ENCODE measurements at regions not wholly inside any gene's neighbourhood (a gene's known extent, or its start where the extent isn't known, plus 50 kb on each side); places are given as distances from the start of the nearest gene placed in this dataset.

- H3K4me1 Mint-ChIP-seq = no peaks in the 10 kb centered on the region
- peaks cover 0 to 33% (median 14%) of the 10 kb centered on the region in 8 donors for H3K9me3 Mint-ChIP-seq
- H3K27me3 Mint-ChIP-seq = no peaks in the 10 kb centered on the region
- no peaks in the 10 kb centered on the region for H3K36me3 ChIP-seq (ENCODE audit: insufficient read depth, low read length)
- H3K27me3 ChIP-seq (ENCODE audit: insufficient read depth, low read length) = no peaks in the 10 kb centered on the region
- no peak overlapping the region for H3K27ac Mint-ChIP-seq
- intact Hi-C loops (cut with micrococcal nuclease) = no loop called here
- H3K4me1 ChIP-seq (ENCODE audit: insufficient read depth, low read length) = no peaks in the 10 kb centered on the region
- no peak for DNase-seq
- H3K4me3 ChIP-seq (ENCODE audit: low read length in 2 of 2) = no peak overlapping the region
- no peaks in the 10 kb centered on the region for H3K36me3 Mint-ChIP-seq
- no peak overlapping the region for H3K4me3 Mint-ChIP-seq
- peaks cover 0 to 3% of the 10 kb centered on the region in 2 donors for H3K9me3 ChIP-seq (ENCODE audit: control insufficient read depth in 1 of 2, low read length in 2 of 2)
- no peak overlapping the region for H3K27ac ChIP-seq (ENCODE audit: low read depth, low read length)
- ChIA-PET POLR2A (ENCODE audit: partially characterized antibody) (no interaction called here), CTCF (ENCODE audit: partially characterized antibody) (no interaction called here)
These were observed 890.0 kb upstream of the LRRTM1 start for GRCh38 chr2:81194581-81194980.

- no peak overlapping the region for H3K4me3 Mint-ChIP-seq
- no peak overlapping the region for H3K27ac Mint-ChIP-seq
- no peaks in the 10 kb centered on the region for H3K36me3 Mint-ChIP-seq
These were observed 889.6 kb upstream of the LRRTM1 start for GRCh38 chr2:81194176-81194575.

DNA sequence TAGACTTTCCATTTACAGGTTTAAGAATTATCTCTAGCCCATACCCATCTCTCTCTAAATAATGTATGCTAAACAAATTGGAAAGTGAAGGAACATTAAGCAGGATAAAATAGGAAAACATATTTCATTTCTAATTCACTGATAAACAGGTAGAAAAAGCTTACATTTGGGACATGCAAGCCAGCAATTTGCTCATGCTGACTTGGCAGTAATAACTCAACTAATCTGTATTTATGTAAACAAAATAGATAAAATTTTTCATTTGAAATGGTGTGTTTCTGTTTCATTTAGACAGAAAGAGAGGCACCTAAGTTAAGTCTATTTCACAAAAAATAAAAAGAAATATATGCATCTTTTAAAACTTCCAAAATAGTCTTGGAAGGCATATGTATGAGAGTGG lies 877.3 kb upstream of the LRRTM1 start:
- intact Hi-C loops (cut with micrococcal nuclease) = no loop called here
- Histone ChIP-seq H3K4me3 (ENCODE audit: low read length in 2 of 2) (no peak overlapping the region), H3K27me3 (ENCODE audit: insufficient read depth, low read length) (no peaks in the 10 kb centered on the region), H3K27ac (ENCODE audit: low read depth, low read length) (no peak overlapping the region), H3K36me3 (ENCODE audit: insufficient read depth, low read length) (no peaks in the 10 kb centered on the region), H3K9me3 (ENCODE audit: control insufficient read depth in 1 of 2, low read length in 2 of 2) (no peaks in the 10 kb centered on the region), H3K4me1 (ENCODE audit: insufficient read depth, low read length) (no peaks in the 10 kb centered on the region)
- no peak overlapping the region for H3K4me3 Mint-ChIP-seq
- H3K27ac Mint-ChIP-seq = no peak overlapping the region
- no peaks in the 10 kb centered on the region for H3K27me3 Mint-ChIP-seq
- H3K36me3 Mint-ChIP-seq = no peaks in the 10 kb centered on the region
- no peak for DNase-seq
- ChIA-PET CTCF (ENCODE audit: partially characterized antibody) (no interaction called here), POLR2A (ENCODE audit: partially characterized antibody) (no interaction called here)
- no peaks in the 10 kb centered on the region for H3K4me1 Mint-ChIP-seq
- H3K9me3 Mint-ChIP-seq = peaks cover 2 to 22% (median 7%) of the 10 kb centered on the region in 8 donors

More at GRCh38 chr2:81194176-81194575, 889.6 kb upstream of the LRRTM1 start:
- no peaks in the 10 kb centered on the region for H3K27me3 Mint-ChIP-seq
- no peaks in the 10 kb centered on the region for H3K4me1 Mint-ChIP-seq
- H3K4me3 ChIP-seq (ENCODE audit: low read length in 2 of 2) = no peak overlapping the region
- CTCF ChIA-PET (ENCODE audit: partially characterized antibody) = no interaction called here
- no peak overlapping the region for H3K27ac ChIP-seq (ENCODE audit: low read depth, low read length)
- POLR2A ChIA-PET (ENCODE audit: partially characterized antibody) = no interaction called here
- H3K9me3 ChIP-seq (ENCODE audit: control insufficient read depth in 1 of 2, low read length in 2 of 2) = peaks cover 0 to 3% of the 10 kb centered on the region in 2 donors
- intact Hi-C loops (cut with micrococcal nuclease) = no loop called here
- H3K9me3 Mint-ChIP-seq = peaks cover 0 to 33% (median 14%) of the 10 kb centered on the region in 8 donors
- H3K27me3 ChIP-seq (ENCODE audit: insufficient read depth, low read length) = no peaks in the 10 kb centered on the region
- no peak for DNase-seq
- no peaks in the 10 kb centered on the region for H3K36me3 ChIP-seq (ENCODE audit: insufficient read depth, low read length)
- no peaks in the 10 kb centered on the region for H3K4me1 ChIP-seq (ENCODE audit: insufficient read depth, low read length)

GRCh38 chr2:81171447-81171846 lies 866.9 kb upstream of the LRRTM1 start:
- H3K4me1 ChIP-seq (ENCODE audit: insufficient read depth, low read length) = no peaks in the 10 kb centered on the region
- Mint-ChIP-seq H3K27me3 (no peaks in the 10 kb centered on the region), H3K27ac (no peak overlapping the region), H3K36me3 (no peaks in the 10 kb centered on the region), H3K9me3 (peaks cover 0 to 22% (median 7%) of the 10 kb centered on the region in 8 donors), H3K4me3 (no peak overlapping the region), H3K4me1 (no peaks in the 10 kb centered on the region)
- no peak for DNase-seq
- no peaks in the 10 kb centered on the region for H3K27me3 ChIP-seq (ENCODE audit: insufficient read depth, low read length)
- intact Hi-C loops (cut with micrococcal nuclease) = no loop called here
- H3K4me3 ChIP-seq (ENCODE audit: low read length in 2 of 2) = no peak overlapping the region
- ChIA-PET POLR2A (ENCODE audit: partially characterized antibody) (no interaction called here), CTCF (ENCODE audit: partially characterized antibody) (no interaction called here)
- peaks cover 0 to 7% of the 10 kb centered on the region in 2 donors for H3K9me3 ChIP-seq (ENCODE audit: control insufficient read depth in 1 of 2, low read length in 2 of 2)
- no peak overlapping the region for H3K27ac ChIP-seq (ENCODE audit: low read depth, low read length)
- H3K36me3 ChIP-seq (ENCODE audit: insufficient read depth, low read length) = no peaks in the 10 kb centered on the region

DNA sequence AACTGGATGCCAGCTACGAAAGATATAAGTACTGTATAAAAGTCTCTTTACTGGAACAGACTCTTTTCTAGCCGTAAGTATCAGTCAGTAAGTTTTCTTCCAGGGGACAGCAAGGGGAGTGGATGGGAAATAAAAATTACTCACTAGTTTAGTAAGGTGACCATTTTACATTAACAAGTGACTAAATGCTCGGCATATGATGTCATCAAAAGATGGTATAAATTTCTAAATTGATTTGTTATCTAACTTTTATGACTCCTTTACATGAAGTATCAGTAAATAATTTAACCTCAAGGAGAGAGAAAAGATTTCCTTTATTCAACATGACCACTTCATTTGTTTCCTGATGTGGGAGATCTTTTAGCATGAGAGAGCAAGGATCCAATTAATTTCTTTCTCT lies 859.0 kb upstream of the LRRTM1 start:
- intact Hi-C loops (cut with micrococcal nuclease) = no loop called here
- Mint-ChIP-seq H3K9me3 (peaks cover under 1 to 28% (median 6%) of the 10 kb centered on the region in 8 donors), H3K4me1 (no peaks in the 10 kb centered on the region), H3K4me3 (no peak overlapping the region), H3K36me3 (no peaks in the 10 kb centered on the region), H3K27ac (no peak overlapping the region), H3K27me3 (no peaks in the 10 kb centered on the region)
- DNase-seq = no peak
- H3K4me1 ChIP-seq (ENCODE audit: insufficient read depth, low read length) = no peaks in the 10 kb centered on the region
- ChIA-PET CTCF (ENCODE audit: partially characterized antibody) (no interaction called here), POLR2A (ENCODE audit: partially characterized antibody) (no interaction called here)
- no peak overlapping the region for H3K4me3 ChIP-seq (ENCODE audit: low read length in 2 of 2)
- H3K27ac ChIP-seq (ENCODE audit: low read depth, low read length) = no peak overlapping the region
- H3K36me3 ChIP-seq (ENCODE audit: insufficient read depth, low read length) = no peaks in the 10 kb centered on the region
- H3K9me3 ChIP-seq (ENCODE audit: control insufficient read depth in 1 of 2, low read length in 2 of 2) = peaks cover 0 to 3% of the 10 kb centered on the region in 2 donors
- H3K27me3 ChIP-seq (ENCODE audit: insufficient read depth, low read length) = no peaks in the 10 kb centered on the region

GRCh38 chr2:81158505-81158904 lies 854.0 kb upstream of the LRRTM1 start:
- no peak for DNase-seq
- CTCF ChIA-PET (ENCODE audit: partially characterized antibody) = no interaction called here
- Mint-ChIP-seq H3K4me3 (no peak overlapping the region), H3K27me3 (no peaks in the 10 kb centered on the region), H3K27ac (no peak overlapping the region), H3K4me1 (no peaks in the 10 kb centered on the region), H3K36me3 (no peaks in the 10 kb centered on the region), H3K9me3 (peaks cover 2 to 46% (median 9%) of the 10 kb centered on the region in 8 donors)
- peaks cover 0 to 3% of the 10 kb centered on the region in 2 donors for H3K9me3 ChIP-seq (ENCODE audit: control insufficient read depth in 1 of 2, low read length in 2 of 2)
- no peak overlapping the region for H3K4me3 ChIP-seq (ENCODE audit: low read length in 2 of 2)
- H3K4me1 ChIP-seq (ENCODE audit: insufficient read depth, low read length) = no peaks in the 10 kb centered on the region
- intact Hi-C loops (cut with micrococcal nuclease) = no loop called here
- H3K36me3 ChIP-seq (ENCODE audit: insufficient read depth, low read length) = no peaks in the 10 kb centered on the region
- H3K27ac ChIP-seq (ENCODE audit: low read depth, low read length) = no peak overlapping the region
- POLR2A ChIA-PET (ENCODE audit: partially characterized antibody) = no interaction called here
- H3K27me3 ChIP-seq (ENCODE audit: insufficient read depth, low read length) = no peaks in the 10 kb centered on the region

DNA sequence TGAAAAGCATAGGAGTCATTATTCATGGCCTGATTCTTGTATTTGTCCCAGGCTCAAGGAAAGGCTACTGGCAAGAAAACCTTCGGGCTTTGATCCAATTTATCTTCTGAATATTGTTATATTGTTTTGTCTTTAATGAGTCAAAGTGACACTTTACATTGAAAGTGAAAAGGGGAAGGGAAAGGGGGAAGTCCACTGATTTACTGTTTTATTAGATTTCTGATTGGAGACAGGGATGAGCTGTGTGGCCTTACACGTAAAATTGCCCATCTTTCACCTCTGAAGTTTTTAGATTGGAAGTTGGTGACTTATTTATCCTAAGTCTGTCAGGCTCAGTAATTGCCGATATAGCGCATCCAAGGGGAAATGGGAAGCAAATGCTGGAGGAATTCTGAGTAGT lies 843.8 kb upstream of the LRRTM1 start:
- no peak overlapping the region for H3K4me3 Mint-ChIP-seq
- CTCF ChIA-PET (ENCODE audit: partially characterized antibody) = no interaction called here
- H3K4me1 Mint-ChIP-seq = no peaks in the 10 kb centered on the region
- no peaks in the 10 kb centered on the region for H3K36me3 Mint-ChIP-seq
- no peaks in the 10 kb centered on the region for H3K4me1 ChIP-seq (ENCODE audit: insufficient read depth, low read length)
- H3K27ac ChIP-seq (ENCODE audit: low read depth, low read length) = no peak overlapping the region
- H3K27ac Mint-ChIP-seq = no peak overlapping the region
- H3K27me3 Mint-ChIP-seq = no peaks in the 10 kb centered on the region
- no peaks in the 10 kb centered on the region for H3K27me3 ChIP-seq (ENCODE audit: insufficient read depth, low read length)
- H3K4me3 ChIP-seq (ENCODE audit: low read length in 2 of 2) = no peak overlapping the region
- intact Hi-C loops (cut with micrococcal nuclease) = no loop called here
- H3K9me3 ChIP-seq (ENCODE audit: control insufficient read depth in 1 of 2, low read length in 2 of 2) = peaks cover 0 to 4% of the 10 kb centered on the region in 2 donors
- H3K9me3 Mint-ChIP-seq = peaks cover 2 to 31% (median 25%) of the 10 kb centered on the region in 8 donors
- H3K36me3 ChIP-seq (ENCODE audit: insufficient read depth, low read length) = no peaks in the 10 kb centered on the region
- POLR2A ChIA-PET (ENCODE audit: partially characterized antibody) = no interaction called here
- no peak for DNase-seq

DNA sequence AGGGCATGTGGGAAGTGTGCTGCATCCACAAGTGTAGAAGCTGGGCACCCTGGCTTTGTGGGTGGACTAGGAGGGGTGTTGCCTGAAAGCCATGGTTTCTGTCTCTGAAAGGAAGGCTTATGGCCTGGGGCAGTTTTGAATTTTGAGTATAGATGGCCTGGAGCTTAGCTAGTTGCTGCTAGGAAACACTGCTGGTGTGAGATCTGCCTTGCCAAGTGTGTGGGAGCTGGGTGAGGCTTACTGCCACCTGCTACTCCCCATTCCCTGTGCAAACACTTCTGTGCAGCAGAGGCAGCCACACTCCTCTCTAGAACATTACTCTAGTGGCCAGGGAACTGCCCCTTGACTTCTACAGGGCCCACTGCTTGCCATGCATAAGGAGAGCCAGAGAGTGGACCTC lies 831.7 kb upstream of the LRRTM1 start:
- ChIA-PET CTCF (ENCODE audit: partially characterized antibody) (no interaction called here), POLR2A (ENCODE audit: partially characterized antibody) (no interaction called here)
- H3K4me1 Mint-ChIP-seq = no peaks in the 10 kb centered on the region
- no peak overlapping the region for H3K27ac ChIP-seq (ENCODE audit: low read depth, low read length)
- H3K36me3 Mint-ChIP-seq = no peaks in the 10 kb centered on the region
- intact Hi-C loops (cut with micrococcal nuclease) = no loop called here
- no peaks in the 10 kb centered on the region for H3K4me1 ChIP-seq (ENCODE audit: insufficient read depth, low read length)
- no peak overlapping the region for H3K27ac Mint-ChIP-seq
- H3K27me3 Mint-ChIP-seq = no peaks in the 10 kb centered on the region
- no peak overlapping the region for H3K4me3 Mint-ChIP-seq
- H3K27me3 ChIP-seq (ENCODE audit: insufficient read depth, low read length) = no peaks in the 10 kb centered on the region
- H3K9me3 ChIP-seq (ENCODE audit: control insufficient read depth in 1 of 2, low read length in 2 of 2) = peaks cover 0 to 5% of the 10 kb centered on the region in 2 donors
- no peak overlapping the region for H3K4me3 ChIP-seq (ENCODE audit: low read length in 2 of 2)
- DNase-seq = no peak
- peaks cover 0 to 23% (median 10%) of the 10 kb centered on the region in 8 donors for H3K9me3 Mint-ChIP-seq
- H3K36me3 ChIP-seq (ENCODE audit: insufficient read depth, low read length) = no peaks in the 10 kb centered on the region

Data from CD4-positive, alpha-beta memory T cell (primary cell).